ENCODE measurements at regions not wholly inside any gene's neighbourhood (a gene's known extent, or its start where the extent isn't known, plus 50 kb on each side); places are given as distances from the start of the nearest gene placed in this dataset.

DNA sequence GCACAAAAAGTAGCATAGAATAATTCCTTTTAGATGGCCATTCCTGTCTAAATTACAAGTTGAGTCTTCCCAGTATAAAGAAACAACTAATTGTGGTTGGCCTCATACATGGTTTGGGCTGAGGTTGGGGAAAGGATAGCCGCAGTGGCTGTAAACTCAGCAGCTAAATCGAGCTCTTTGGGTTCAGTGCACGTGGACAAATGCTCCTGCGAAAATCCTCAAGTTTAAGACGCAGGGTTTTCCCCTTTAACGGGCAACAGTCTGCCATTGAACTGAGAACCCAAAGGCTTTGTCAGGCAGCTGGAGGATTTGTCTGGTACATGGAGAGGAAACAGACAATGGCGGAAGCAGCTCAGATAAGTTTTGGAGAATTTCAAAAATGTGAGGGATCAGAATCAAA, 331.9 kb downstream of the TGFB2 start:
- TF ChIP-seq POLR2AphosphoS5 (IDR thresholded peaks at IDR 0.05; ENCODE audit: borderline replicate concordance, low read depth, low read length) (no peak), EZH2 (IDR thresholded peaks at IDR 0.05) (no peak), FOXP2 (optimal IDR thresholded peaks at IDR 0.05; ENCODE audit: control extremely low read depth, extremely low read length, insufficient read depth) (no peak)
